GM23338 (cell line): ENCODE measurements at regions not wholly inside any gene's neighbourhood (a gene's known extent, or its start where the extent isn't known, plus 50 kb on each side); places are given as distances from the start of the nearest gene placed in this dataset.

Experiments used
- ATAC-seq: fragments of 200-7000 bp; cut with Tn5 transposase; 3 replicates; pipeline ENCODE4 v1.9.1; 2020
- DNase-seq: peaks from one replicate; pipeline ENCODE4 v3.0.0-alpha.2; 2015; ENCODE audit warnings: low spot score
- H2AFZ ChIP-seq: fragments of 200-600 bp; sonication (generic); 2 replicates; pipeline ENCODE4 v1.8.0; 2016; ENCODE audit warnings: antibody characterized with exemption, mild to moderate bottlenecking, moderate library complexity
- H3F3A ChIP-seq: fragments of 200-600 bp; sonication (generic); replicated peaks from 2 replicates; pipeline ENCODE4 v1.8.0; 2017; ENCODE audit warnings: antibody characterized with exemption, mixed run types, low read depth
- H3K27ac ChIP-seq: fragments of 200-600 bp; sonication (generic); 2 replicates; pipeline ENCODE4 v1.6.1; 2016; ENCODE audit warnings: low read depth
- H3K27me3 ChIP-seq: fragments of 200-600 bp; sonication (generic); 2 replicates; pipeline ENCODE4 v1.8.0; 2016; ENCODE audit warnings: mild to moderate bottlenecking, mixed run types, moderate library complexity; ENCODE audit not compliant: insufficient read depth
- H3K36me3 ChIP-seq: fragments of 200-600 bp; sonication (generic); 2 replicates; pipeline ENCODE4 v1.8.0; 2016; ENCODE audit warnings: mild to moderate bottlenecking; ENCODE audit not compliant: insufficient read depth
- H3K4me1 ChIP-seq: fragments of 200-600 bp; sonication (generic); 2 replicates; pipeline ENCODE4 v1.8.0; 2016; ENCODE audit warnings: mild to moderate bottlenecking, moderate library complexity; ENCODE audit not compliant: insufficient read depth
- H3K4me2 ChIP-seq: fragments of 200-600 bp; sonication (generic); 2 replicates; pipeline ENCODE4 v1.7.1; 2017; ENCODE audit warnings: mixed run types
- H3K4me3 ChIP-seq: fragments of 200-600 bp; sonication (generic); 2 replicates; pipeline ENCODE4 v1.6.1; 2016; ENCODE audit warnings: mixed run types
- H3K79me2 ChIP-seq: fragments of 200-600 bp; sonication (generic); replicated peaks from 2 replicates; pipeline ENCODE4 v1.8.0; 2017; ENCODE audit warnings: mild to moderate bottlenecking; ENCODE audit not compliant: insufficient read depth
- H3K9me2 ChIP-seq: fragments of 200-600 bp; sonication (generic); 2 replicates; pipeline ENCODE4 v1.8.0; 2017; ENCODE audit not compliant: insufficient read depth
- H4K20me1 ChIP-seq: fragments of 200-600 bp; sonication (generic); replicated peaks from 2 replicates; pipeline ENCODE4 v1.8.0; 2017; ENCODE audit warnings: mild to moderate bottlenecking; ENCODE audit not compliant: insufficient read depth
- H3K27ac Mint-ChIP-seq: 2 replicates; pipeline ENCODE4 v1.8.0; 2020; ENCODE audit warnings: inconsistent platforms, mild to moderate bottlenecking, moderate library complexity, mixed read lengths
- H3K27me3 Mint-ChIP-seq: 3 replicates; pipeline ENCODE4 v1.8.0; 2022; ENCODE audit warnings: low read depth, mild to moderate bottlenecking, moderate library complexity, mixed read lengths, inconsistent platforms; ENCODE audit not compliant: insufficient read depth, poor library complexity
- H3K36me3 Mint-ChIP-seq: 3 replicates; pipeline ENCODE4 v1.8.0; 2021; ENCODE audit warnings: low read depth, mild to moderate bottlenecking, inconsistent platforms, moderate library complexity, mixed read lengths
- H3K4me1 Mint-ChIP-seq: 3 replicates; pipeline ENCODE4 v1.8.0; 2020; ENCODE audit warnings: mild to moderate bottlenecking, inconsistent platforms, mixed read lengths
- H3K4me3 Mint-ChIP-seq: 3 replicates; pipeline ENCODE4 v1.8.0; 2021; ENCODE audit warnings: moderate library complexity, mild to moderate bottlenecking, inconsistent platforms, mixed read lengths
- H3K9me3 Mint-ChIP-seq: 3 replicates; pipeline ENCODE4 v1.8.0; 2020; ENCODE audit warnings: moderate library complexity, mild to moderate bottlenecking, inconsistent platforms, mixed read lengths
- CREB1 ChIP-seq: fragments of 250-450 bp; sonication (Bioruptor Pico); IDR thresholded peaks from 2 replicates; pipeline ENCODE4 v1.5.0; 2020; ENCODE audit warnings: low read depth, mild to moderate bottlenecking, moderate library complexity
- CTCF ChIP-seq, 2 experiments: fragments of 200-600 bp in 1 of 2; sonication (generic) in 1 of 2; conservative IDR thresholded peaks; 2 replicates each; pipeline versions ENCODE4 v1.5.1 to v1.6.1; 2016 to 2017; ENCODE audit warnings: antibody characterized with exemption in 2 of 2, low read depth in 2 of 2, mild to moderate bottlenecking in 2 of 2, moderate library complexity in 1 of 2
- ETS1 ChIP-seq: IDR thresholded peaks from 2 replicates; pipeline ENCODE4 v1.6.1; 2016; ENCODE audit warnings: antibody characterized with exemption
- EZH2 ChIP-seq: fragments of 200-600 bp; sonication (generic); IDR thresholded peaks from one replicate; pipeline ENCODE4 v1.8.0; 2017; ENCODE audit warnings: antibody characterized with exemption, mild to moderate bottlenecking, low read depth; ENCODE audit not compliant: unreplicated experiment
- EZH2phosphoT487 ChIP-seq: fragments of 200-600 bp; sonication (generic); IDR thresholded peaks from one replicate; pipeline ENCODE4 v1.8.1; 2018; ENCODE audit warnings: antibody characterized with exemption; ENCODE audit not compliant: unreplicated experiment
- JUNB ChIP-seq: IDR thresholded peaks from one replicate; pipeline ENCODE4 v1.6.1; 2016; ENCODE audit warnings: antibody characterized with exemption; ENCODE audit not compliant: unreplicated experiment
- NANOG ChIP-seq: IDR thresholded peaks from 2 replicates; pipeline ENCODE4 v1.6.1; 2016; ENCODE audit warnings: antibody characterized with exemption, borderline replicate concordance
- POLR2AphosphoS5 ChIP-seq: IDR thresholded peaks from 2 replicates; pipeline ENCODE4 v1.6.1; 2016; ENCODE audit warnings: antibody characterized with exemption, low read depth
- STAT1 ChIP-seq: IDR thresholded peaks from one replicate; pipeline ENCODE4 v1.6.1; 2016; ENCODE audit warnings: antibody characterized with exemption; ENCODE audit not compliant: unreplicated experiment
- ZNF114 ChIP-seq: fragments of 250-450 bp; sonication (Bioruptor Pico); IDR thresholded peaks from 2 replicates; pipeline ENCODE4 v1.5.0; 2020; ENCODE audit warnings: mild to moderate bottlenecking, moderate library complexity
- ZNF331 ChIP-seq: fragments of 250-450 bp; sonication (Bioruptor Pico); IDR thresholded peaks from 2 replicates; pipeline ENCODE4 v1.5.0; 2020; ENCODE audit warnings: low read depth, mild to moderate bottlenecking, moderate library complexity
- ZNF462 ChIP-seq: fragments of 250-450 bp; sonication (Bioruptor Pico); IDR thresholded peaks from 2 replicates; pipeline ENCODE4 v1.5.0; 2020; ENCODE audit warnings: mild to moderate bottlenecking, moderate library complexity
- TF ChIP-seq, protein P1 (sequence below): IDR thresholded peaks from one replicate; pipeline ENCODE4 v1.6.1; 2018; ENCODE audit warnings: antibody characterized with exemption; ENCODE audit not compliant: unreplicated experiment

GRCh38 chr18:56246916-56247315 lies 391.5 kb downstream of the TXNL1 start:
- Mint-ChIP-seq H3K36me3 (no peaks in the 10 kb centered on the region), H3K27ac (no peak overlapping the region; the same call in 1 of the 2 replicates), H3K4me1 (no peaks in the 10 kb centered on the region), H3K4me3 (no peak overlapping the region), H3K27me3 (peaks cover 2% of the 10 kb centered on the region), H3K9me3 (peaks cover 6% of the 10 kb centered on the region; the same call in 1 of the 3 replicates)
- H3K79me2 ChIP-seq: no peaks in the 10 kb centered on the region
- no peak overlapping the region for H3K27ac ChIP-seq
- no peaks in the 10 kb centered on the region for H3K27me3 ChIP-seq
- H2AFZ ChIP-seq: no peak overlapping the region
- H3F3A ChIP-seq: no peaks in the 10 kb centered on the region
- H4K20me1 ChIP-seq: no peaks in the 10 kb centered on the region
- H3K36me3 ChIP-seq: no peaks in the 10 kb centered on the region
- DNase-seq (no peak), ATAC-seq (no peak)
- no peaks in the 10 kb centered on the region for H3K4me1 ChIP-seq
- no peak overlapping the region for H3K4me2 ChIP-seq
- TF ChIP-seq JUNB: no peak
- TF ChIP-seq NANOG: no peak
- TF ChIP-seq ZNF114: no peak
- TF ChIP-seq STAT1: no peak
- TF ChIP-seq EZH2: no peak
- TF ChIP-seq CREB1 (CRISPR knock-in tag): no peak
- TF ChIP-seq ZNF462: no peak
- TF ChIP-seq ETS1: no peak
- TF ChIP-seq EZH2phosphoT487: no peak
- no peak for TF ChIP-seq POLR2AphosphoS5
- TF ChIP-seq CTCF (conservative IDR thresholded peaks at IDR 0.05; ENCODE audit: low read depth in 2 of 2): no peak
- no peak for TF ChIP-seq ZNF331 (CRISPR knock-in tag)
- TF ChIP-seq, protein P1, sequence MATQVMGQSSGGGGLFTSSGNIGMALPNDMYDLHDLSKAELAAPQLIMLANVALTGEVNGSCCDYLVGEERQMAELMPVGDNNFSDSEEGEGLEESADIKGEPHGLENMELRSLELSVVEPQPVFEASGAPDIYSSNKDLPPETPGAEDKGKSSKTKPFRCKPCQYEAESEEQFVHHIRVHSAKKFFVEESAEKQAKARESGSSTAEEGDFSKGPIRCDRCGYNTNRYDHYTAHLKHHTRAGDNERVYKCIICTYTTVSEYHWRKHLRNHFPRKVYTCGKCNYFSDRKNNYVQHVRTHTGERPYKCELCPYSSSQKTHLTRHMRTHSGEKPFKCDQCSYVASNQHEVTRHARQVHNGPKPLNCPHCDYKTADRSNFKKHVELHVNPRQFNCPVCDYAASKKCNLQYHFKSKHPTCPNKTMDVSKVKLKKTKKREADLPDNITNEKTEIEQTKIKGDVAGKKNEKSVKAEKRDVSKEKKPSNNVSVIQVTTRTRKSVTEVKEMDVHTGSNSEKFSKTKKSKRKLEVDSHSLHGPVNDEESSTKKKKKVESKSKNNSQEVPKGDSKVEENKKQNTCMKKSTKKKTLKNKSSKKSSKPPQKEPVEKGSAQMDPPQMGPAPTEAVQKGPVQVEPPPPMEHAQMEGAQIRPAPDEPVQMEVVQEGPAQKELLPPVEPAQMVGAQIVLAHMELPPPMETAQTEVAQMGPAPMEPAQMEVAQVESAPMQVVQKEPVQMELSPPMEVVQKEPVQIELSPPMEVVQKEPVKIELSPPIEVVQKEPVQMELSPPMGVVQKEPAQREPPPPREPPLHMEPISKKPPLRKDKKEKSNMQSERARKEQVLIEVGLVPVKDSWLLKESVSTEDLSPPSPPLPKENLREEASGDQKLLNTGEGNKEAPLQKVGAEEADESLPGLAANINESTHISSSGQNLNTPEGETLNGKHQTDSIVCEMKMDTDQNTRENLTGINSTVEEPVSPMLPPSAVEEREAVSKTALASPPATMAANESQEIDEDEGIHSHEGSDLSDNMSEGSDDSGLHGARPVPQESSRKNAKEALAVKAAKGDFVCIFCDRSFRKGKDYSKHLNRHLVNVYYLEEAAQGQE: no peak
- no peak overlapping the region for H3K4me3 ChIP-seq
- no peaks in the 10 kb centered on the region; the same call in 1 of the 2 replicates for H3K9me2 ChIP-seq
